H9 (cell line): ENCODE measurements at regions not wholly inside any gene's neighbourhood (a gene's known extent, or its start where the extent isn't known, plus 50 kb on each side); places are given as distances from the start of the nearest gene placed in this dataset.

Experiments
- DNase-seq: peaks from one replicate; pipeline ENCODE4 v3.0.0-alpha.2; 2017
- H2AFZ ChIP-seq: one replicate; pipeline ENCODE4 v1.6.1; 2013; ENCODE audit warnings: mild to moderate bottlenecking, low read length, control low read depth, moderate library complexity
- H2AK5ac ChIP-seq: 2 replicates; pipeline ENCODE4 v1.6.1; 2013; ENCODE audit warnings: low read length, control low read depth, mixed read lengths; ENCODE audit not compliant: insufficient read length
- H2BK120ac ChIP-seq: one replicate; pipeline ENCODE4 v1.6.1; 2013; ENCODE audit warnings: low read depth, mild to moderate bottlenecking, low read length, control low read depth, inconsistent platforms; ENCODE audit not compliant: poor library complexity, severe bottlenecking
- H2BK12ac ChIP-seq: 2 replicates; pipeline ENCODE4 v1.6.1; 2013; ENCODE audit warnings: low read length, control low read depth, mixed read lengths, low read depth; ENCODE audit not compliant: insufficient read length
- H2BK15ac ChIP-seq: 2 replicates; pipeline ENCODE4 v1.6.1; 2013; ENCODE audit warnings: low read depth, low read length, control low read depth
- H2BK20ac ChIP-seq: one replicate; pipeline ENCODE4 v1.6.1; 2013; ENCODE audit warnings: low read depth, mild to moderate bottlenecking, low read length, control low read depth, inconsistent platforms; ENCODE audit not compliant: poor library complexity, severe bottlenecking
- H2BK5ac ChIP-seq: 2 replicates; pipeline ENCODE4 v1.6.1; 2013; ENCODE audit warnings: low read length, control low read depth, mixed read lengths; ENCODE audit not compliant: insufficient read length
- H3K14ac ChIP-seq: 2 replicates; pipeline ENCODE4 v1.6.1; 2013; ENCODE audit warnings: low read length, control low read depth; ENCODE audit not compliant: insufficient read depth
- H3K18ac ChIP-seq: 2 replicates; pipeline ENCODE4 v1.6.1; 2013; ENCODE audit warnings: low read depth, mild to moderate bottlenecking, mixed read lengths, low read length, control low read depth; ENCODE audit not compliant: insufficient read length
- H3K23ac ChIP-seq: 2 replicates; pipeline ENCODE4 v1.6.1; 2013; ENCODE audit warnings: low read length, control low read depth, mixed read lengths, low read depth; ENCODE audit not compliant: insufficient read length
- H3K23me2 ChIP-seq: 2 replicates; pipeline ENCODE4 v1.6.1; 2013; ENCODE audit warnings: low read depth, mild to moderate bottlenecking, mixed read lengths, low read length, control low read depth; ENCODE audit not compliant: insufficient read length, poor library complexity, severe bottlenecking
- H3K27ac ChIP-seq: 2 replicates; pipeline ENCODE4 v1.5.1; 2013; ENCODE audit warnings: low read length, control low read depth, mixed read lengths, low read depth; ENCODE audit not compliant: insufficient read length
- H3K27me3 ChIP-seq: 2 replicates; pipeline ENCODE4 v1.6.1; 2013; ENCODE audit warnings: low read length, control low read depth, inconsistent platforms; ENCODE audit not compliant: insufficient read depth
- H3K4ac ChIP-seq: 2 replicates; pipeline ENCODE4 v1.6.1; 2013; ENCODE audit warnings: low read depth, mild to moderate bottlenecking, control low read depth, inconsistent platforms, low read length, moderate library complexity
- H3K4me1 ChIP-seq: 2 replicates; pipeline ENCODE4 v1.6.1; 2013; ENCODE audit warnings: low read length, control low read depth, inconsistent platforms; ENCODE audit not compliant: insufficient read depth
- H3K4me2 ChIP-seq: 2 replicates; pipeline ENCODE4 v1.6.1; 2013; ENCODE audit warnings: low read length, control low read depth, mixed read lengths; ENCODE audit not compliant: insufficient read length, insufficient read depth
- H3K56ac ChIP-seq: 2 replicates; pipeline ENCODE4 v1.6.1; 2013; ENCODE audit warnings: low read depth, mild to moderate bottlenecking, mixed read lengths, low read length, control low read depth; ENCODE audit not compliant: insufficient read length
- H3K79me1 ChIP-seq: 2 replicates; pipeline ENCODE4 v1.6.1; 2013; ENCODE audit warnings: low read depth, mild to moderate bottlenecking, moderate library complexity, low read length, control low read depth, inconsistent platforms; ENCODE audit not compliant: insufficient read depth, poor library complexity, severe bottlenecking
- H3K79me2 ChIP-seq: 2 replicates; pipeline ENCODE4 v1.6.1; 2013; ENCODE audit warnings: low read length, control low read depth, inconsistent platforms; ENCODE audit not compliant: insufficient read depth
- H3K9ac ChIP-seq: 2 replicates; pipeline ENCODE4 v1.6.1; 2013; ENCODE audit warnings: low read length, control low read depth, mixed read lengths; ENCODE audit not compliant: insufficient read length; ENCODE audit errors: extremely low read depth
- H3K9me3 ChIP-seq: one replicate; pipeline ENCODE4 v1.6.1; 2013; ENCODE audit warnings: low read depth, low read length, inconsistent platforms; ENCODE audit not compliant: control insufficient read depth
- H3T11ph ChIP-seq: one replicate; pipeline ENCODE4 v1.6.1; 2013; ENCODE audit warnings: mild to moderate bottlenecking, low read length, control low read depth, inconsistent platforms
- H4K20me1 ChIP-seq: one replicate; pipeline ENCODE4 v1.6.1; 2013; ENCODE audit not compliant: control insufficient read depth, insufficient read length, insufficient read depth
- H4K5ac ChIP-seq: 2 replicates; pipeline ENCODE4 v1.6.1; 2013; ENCODE audit warnings: low read depth, mild to moderate bottlenecking, mixed read lengths, low read length, control low read depth; ENCODE audit not compliant: insufficient read length
- H4K8ac ChIP-seq: replicated peaks from 2 replicates; pipeline ENCODE4 v1.6.1; 2013; ENCODE audit warnings: low read length, control low read depth, mixed read lengths, low read depth; ENCODE audit not compliant: insufficient read length
- H4K91ac ChIP-seq: 2 replicates; pipeline ENCODE4 v1.6.1; 2013; ENCODE audit warnings: low read depth, mild to moderate bottlenecking, moderate library complexity, mixed read lengths, low read length, control low read depth; ENCODE audit not compliant: insufficient read length
- H3K27ac Mint-ChIP-seq, 3 experiments: 2 replicates in 2 of 3; 3 replicates in 1 of 3; pipeline ENCODE4 v1.8.0; 2020 to 2021; ENCODE audit warnings: mixed read lengths in 3 of 3, mild to moderate bottlenecking in 1 of 3, moderate library complexity in 1 of 3
- H3K27me3 Mint-ChIP-seq: 2 replicates; pipeline ENCODE4 v1.8.0; 2021; ENCODE audit warnings: low read depth, mild to moderate bottlenecking, moderate library complexity, mixed read lengths
- H3K36me3 Mint-ChIP-seq, 3 experiments: 2 replicates in 2 of 3; 3 replicates in 1 of 3; pipeline ENCODE4 v1.8.0; 2020 to 2021; ENCODE audit warnings: low read depth in 3 of 3, mixed read lengths in 3 of 3; ENCODE audit not compliant: insufficient read depth in 1 of 3
- H3K4me1 Mint-ChIP-seq, 2 experiments: 2 replicates each; pipeline ENCODE4 v1.8.0; 2020; ENCODE audit warnings: mixed read lengths in 2 of 2
- H3K4me3 Mint-ChIP-seq, 2 experiments: 2 replicates in 1 of 2; 3 replicates in 1 of 2; pipeline ENCODE4 v1.8.0; 2020 to 2021; ENCODE audit warnings: mild to moderate bottlenecking in 2 of 2, mixed read lengths in 2 of 2, moderate library complexity in 1 of 2
- H3K9me3 Mint-ChIP-seq, 2 experiments: 2 replicates in 1 of 2; 3 replicates in 1 of 2; pipeline ENCODE4 v1.8.0; 2020; ENCODE audit warnings: mild to moderate bottlenecking in 2 of 2, mixed read lengths in 2 of 2, moderate library complexity in 1 of 2
- CTCF ChIP-seq: fragments of 200-600 bp; sonication (generic); conservative IDR thresholded peaks from 3 replicates; pipeline ENCODE4 v1.8.0; 2021; ENCODE audit warnings: antibody characterized with exemption, mild to moderate bottlenecking
- WGBS: extraction: QIAGEN DNeasy Blood & Tissue Kit; methylation state at CpG from one replicate; pipeline ENCODE4 v1.1.7; 2013; ENCODE audit warnings: missing lambda C conversion rate, low lambda C conversion rate, mixed read lengths; ENCODE audit not compliant: insufficient read length; ENCODE audit errors: extremely low coverage; 5-methylcytosine and 5-hydroxymethylcytosine counted together

DNA sequence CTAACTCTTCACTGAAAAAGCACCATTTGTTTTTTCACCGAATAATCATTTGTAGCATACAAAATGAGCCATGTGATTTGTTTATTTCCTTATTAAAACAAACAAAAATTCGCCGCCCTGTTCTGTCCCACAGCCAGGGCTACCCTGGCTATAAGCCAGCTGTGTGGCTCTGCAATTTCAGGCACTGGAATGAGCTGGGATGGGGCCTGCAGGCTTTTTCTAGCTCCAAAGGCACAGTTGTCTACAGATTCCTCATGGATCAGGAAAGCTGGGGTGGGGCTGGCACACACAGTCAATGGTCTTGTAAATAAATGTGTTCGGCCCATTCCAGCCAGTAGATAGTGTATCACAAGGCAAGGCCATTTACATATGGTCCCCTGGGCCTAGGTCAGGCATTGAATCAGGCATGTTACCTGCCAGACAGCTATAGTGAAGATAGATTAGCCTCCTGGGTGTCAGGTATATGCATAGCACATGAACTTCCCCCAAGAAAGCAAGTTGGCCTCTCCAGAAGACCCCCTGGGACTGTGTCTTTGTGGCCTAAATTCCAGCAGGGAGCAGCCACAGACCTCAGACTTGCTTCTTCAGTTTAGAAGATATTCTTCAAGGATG is 608.9 kb downstream of the MAFB start:
- no peak overlapping the region for H3T11ph ChIP-seq
- Mint-ChIP-seq H3K36me3 (peaks cover 0 to 3% (median 3%) of the 10 kb centered on the region in 3 experiments; a peak in 4 of 7 replicates), H3K27ac (no peak overlapping the region; a peak in 1 of 7 replicates), H3K9me3 (peaks cover 0 to 3% of the 10 kb centered on the region in 2 experiments; a peak in 2 of 5 replicates), H3K27me3 (no peaks in the 10 kb centered on the region), H3K4me3 (no peak overlapping the region), H3K4me1 (peaks cover 10 to 35% of the 10 kb centered on the region in 2 experiments)
- H4K91ac ChIP-seq, result no peak overlapping the region
- no peak overlapping the region for H2BK120ac ChIP-seq
- H2BK15ac ChIP-seq, result no peak overlapping the region
- H3K4me1 ChIP-seq, result peaks cover 6% of the 10 kb centered on the region; the same call in 1 of the 2 replicates
- H2AK5ac ChIP-seq, result no peak overlapping the region
- H2BK12ac ChIP-seq, result no peak overlapping the region
- DNase-seq, result no peak
- no peak overlapping the region for H3K56ac ChIP-seq
- no peaks in the 10 kb centered on the region for H3K27me3 ChIP-seq
- no peaks in the 10 kb centered on the region for H3K79me2 ChIP-seq
- H3K23me2 ChIP-seq, result no peaks in the 10 kb centered on the region
- H3K9me3 ChIP-seq, result no peaks in the 10 kb centered on the region
- H3K18ac ChIP-seq, result no peak overlapping the region
- no peak overlapping the region for H4K8ac ChIP-seq
- WGBS, result no CpG with 5 or more reads among the region's 4 CpGs
- no peak overlapping the region for H3K4me2 ChIP-seq
- no peaks in the 10 kb centered on the region for H3K79me1 ChIP-seq
- H4K20me1 ChIP-seq, result no peaks in the 10 kb centered on the region
- no peak overlapping the region for H3K9ac ChIP-seq
- no peak overlapping the region for H2BK20ac ChIP-seq
- H3K4ac ChIP-seq, result no peak overlapping the region
- no peak overlapping the region for H3K27ac ChIP-seq
- H3K14ac ChIP-seq, result no peak overlapping the region
- H3K23ac ChIP-seq, result no peak overlapping the region
- TF ChIP-seq CTCF, result no peak
- no peak overlapping the region for H4K5ac ChIP-seq
- H2BK5ac ChIP-seq, result no peak overlapping the region
- no peak overlapping the region for H2AFZ ChIP-seq
